NT2/D1 (cell line): ENCODE measurements at regions not wholly inside any gene's neighbourhood (a gene's known extent, or its start where the extent isn't known, plus 50 kb on each side); places are given as distances from the start of the nearest gene placed in this dataset.

ENCODE experiments used
- DNase-seq: peaks from one replicate; pipeline ENCODE4 v3.0.0-alpha.2; 2011; ENCODE audit warnings: low read depth, low spot score
- H3K27me3 ChIP-seq: 2 replicates; pipeline ENCODE4 v1.6.0; 2011; ENCODE audit warnings: mild to moderate bottlenecking; ENCODE audit not compliant: insufficient read length, insufficient read depth
- H3K36me3 ChIP-seq: 2 replicates; pipeline ENCODE4 v1.6.1; 2011; ENCODE audit warnings: mild to moderate bottlenecking, low read length, mixed read lengths; ENCODE audit not compliant: insufficient read depth, insufficient read length
- H3K4me1 ChIP-seq: 2 replicates; pipeline ENCODE4 v1.5.1; 2011; ENCODE audit not compliant: insufficient read depth, insufficient read length
- H3K4me3 ChIP-seq: 2 replicates; pipeline ENCODE4 v1.5.1; 2011; ENCODE audit warnings: low read depth; ENCODE audit not compliant: insufficient read length
- H3K9ac ChIP-seq: 2 replicates; pipeline ENCODE4 v1.6.0; 2011; ENCODE audit warnings: low read depth; ENCODE audit not compliant: insufficient read length
- H3K9me3 ChIP-seq: 2 replicates; pipeline ENCODE4 v1.5.1; 2011; ENCODE audit warnings: mild to moderate bottlenecking, low read length; ENCODE audit not compliant: insufficient read depth
- SUZ12 ChIP-seq: IDR thresholded peaks from 2 replicates; pipeline ENCODE4 v1.6.1; 2011; ENCODE audit not compliant: insufficient read length, insufficient read depth; ENCODE audit errors: extremely low read depth
- YY1 ChIP-seq: IDR thresholded peaks from 2 replicates; pipeline ENCODE4 v1.6.1; 2011; ENCODE audit not compliant: insufficient read length, insufficient read depth
- ZNF274 ChIP-seq: IDR thresholded peaks from 2 replicates; pipeline ENCODE4 v1.6.1; 2011; ENCODE audit warnings: mild to moderate bottlenecking, low read depth, low read length

DNA sequence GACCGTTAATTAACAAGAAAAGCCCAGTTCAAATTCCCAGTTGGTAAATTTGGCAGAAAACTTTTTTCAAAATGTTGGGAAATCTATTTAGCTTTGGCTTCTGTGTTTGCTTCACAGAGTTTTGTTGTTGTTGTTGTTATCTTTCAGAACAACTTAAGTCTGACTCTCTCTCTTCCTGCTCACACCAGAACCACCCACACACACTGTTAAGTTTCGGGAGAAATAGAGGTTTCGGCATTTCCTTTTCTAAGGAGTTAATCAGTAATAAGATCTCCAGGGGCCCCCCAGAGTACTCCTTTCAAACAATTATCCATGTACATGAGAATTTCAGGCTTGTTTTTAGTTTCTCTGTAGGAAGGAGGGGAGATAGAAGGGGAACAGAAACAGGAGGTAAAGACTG, 106.2 kb upstream of the PTCHD1 start:
- H3K9ac ChIP-seq: no peak overlapping the region
- H3K27me3 ChIP-seq: no peaks in the 10 kb centered on the region
- TF ChIP-seq YY1 (no peak), ZNF274 (no peak), SUZ12 (no peak)
- H3K9me3 ChIP-seq: 0 out of 2 replicates have a peak, but pooled peaks cover 4% of the 10 kb centered on the region
- H3K36me3 ChIP-seq: no peaks in the 10 kb centered on the region
- H3K4me3 ChIP-seq: no peak overlapping the region
- peaks cover 4% of the 10 kb centered on the region for H3K4me1 ChIP-seq
- DNase-seq: no peak

- H3K9me3 ChIP-seq: 0 out of 2 replicates have a peak, but pooled peaks cover 4% of the 10 kb centered on the region
- H3K4me3 ChIP-seq: no peak overlapping the region
- H3K27me3 ChIP-seq: no peaks in the 10 kb centered on the region
- TF ChIP-seq YY1 (no peak), ZNF274 (no peak), SUZ12 (no peak)
- no peak overlapping the region for H3K9ac ChIP-seq
- DNase-seq: no peak
- H3K36me3 ChIP-seq: no peaks in the 10 kb centered on the region
- H3K4me1 ChIP-seq: peaks cover 4% of the 10 kb centered on the region
Observed at GRCh38 chrX:23228950-23229448, 105.7 kb upstream of the PTCHD1 start.

DNA sequence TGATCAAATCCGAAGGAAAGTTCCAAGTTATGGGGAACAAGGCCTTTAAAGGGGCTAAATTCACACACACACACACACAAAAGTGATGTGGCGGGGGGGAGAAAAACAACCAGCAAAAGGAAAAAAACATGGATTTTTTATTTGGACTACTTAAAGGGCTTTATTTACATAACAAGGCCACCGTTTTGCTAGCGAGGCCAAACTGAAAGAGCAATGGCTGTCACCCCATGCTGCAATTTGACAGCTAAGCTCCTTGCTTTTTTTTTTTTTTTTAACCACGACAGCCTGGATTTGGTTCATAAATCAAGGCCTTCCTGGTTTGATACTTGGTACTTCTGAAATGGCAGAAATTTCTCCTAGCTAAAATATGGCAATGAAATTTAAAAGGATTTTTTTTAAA, 99.6 kb upstream of the PTCHD1 start:
- DNase-seq: peak; percentile 60
- Histone ChIP-seq H3K9me3 (peaks cover 20% of the 10 kb centered on the region), H3K36me3 (no peaks in the 10 kb centered on the region), H3K27me3 (no peaks in the 10 kb centered on the region), H3K4me1 (no peaks in the 10 kb centered on the region), H3K9ac (no peak overlapping the region), H3K4me3 (no peak overlapping the region)
- TF ChIP-seq YY1 (no peak), SUZ12 (no peak), ZNF274 (no peak)

GRCh38 chrX:23246001-23246400, 88.6 kb upstream of the PTCHD1 start:
- Histone ChIP-seq H3K4me1 (no peaks in the 10 kb centered on the region), H3K27me3 (no peaks in the 10 kb centered on the region), H3K4me3 (no peak overlapping the region), H3K9me3 (no peaks in the 10 kb centered on the region; the same call in 1 of the 2 replicates), H3K9ac (no peak overlapping the region), H3K36me3 (no peaks in the 10 kb centered on the region)
- DNase-seq: no peak
- TF ChIP-seq YY1 (no peak), ZNF274 (no peak), SUZ12 (no peak)

- TF ChIP-seq SUZ12 (no peak), ZNF274 (no peak), YY1 (no peak)
- Histone ChIP-seq H3K36me3 (no peaks in the 10 kb centered on the region), H3K4me1 (no peaks in the 10 kb centered on the region), H3K9me3 (no peaks in the 10 kb centered on the region; the same call in 1 of the 2 replicates), H3K27me3 (no peaks in the 10 kb centered on the region), H3K4me3 (no peak overlapping the region), H3K9ac (no peak overlapping the region)
- no peak for DNase-seq
Observed at GRCh38 chrX:23248187-23248586, 86.5 kb upstream of the PTCHD1 start.

DNA sequence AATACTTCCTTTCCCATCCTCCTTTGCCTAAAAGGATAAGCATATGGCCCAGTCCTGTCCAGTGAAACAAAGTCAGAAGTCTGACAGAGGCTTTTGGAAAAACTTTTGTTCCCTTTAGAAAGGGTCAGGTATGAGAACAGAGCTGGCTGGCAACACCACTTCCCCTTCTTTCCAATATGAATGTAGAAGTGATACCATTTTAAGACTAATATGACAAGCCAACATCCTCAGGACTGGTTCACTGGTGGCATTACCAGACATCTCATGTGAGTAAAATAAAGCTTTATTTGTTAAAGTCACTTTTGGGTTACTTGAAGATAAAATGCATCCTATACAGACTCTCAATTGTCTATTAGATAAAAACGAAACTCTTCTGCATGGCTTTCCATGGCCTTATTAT, 83.6 kb upstream of the PTCHD1 start:
- TF ChIP-seq SUZ12: no peak
- TF ChIP-seq YY1: no peak
- no peak for TF ChIP-seq ZNF274
- no peak overlapping the region for H3K9ac ChIP-seq
- H3K36me3 ChIP-seq: no peaks in the 10 kb centered on the region
- no peak for DNase-seq
- no peak overlapping the region for H3K4me3 ChIP-seq
- H3K9me3 ChIP-seq: no peaks in the 10 kb centered on the region
- no peaks in the 10 kb centered on the region for H3K4me1 ChIP-seq
- H3K27me3 ChIP-seq: no peaks in the 10 kb centered on the region

DNA sequence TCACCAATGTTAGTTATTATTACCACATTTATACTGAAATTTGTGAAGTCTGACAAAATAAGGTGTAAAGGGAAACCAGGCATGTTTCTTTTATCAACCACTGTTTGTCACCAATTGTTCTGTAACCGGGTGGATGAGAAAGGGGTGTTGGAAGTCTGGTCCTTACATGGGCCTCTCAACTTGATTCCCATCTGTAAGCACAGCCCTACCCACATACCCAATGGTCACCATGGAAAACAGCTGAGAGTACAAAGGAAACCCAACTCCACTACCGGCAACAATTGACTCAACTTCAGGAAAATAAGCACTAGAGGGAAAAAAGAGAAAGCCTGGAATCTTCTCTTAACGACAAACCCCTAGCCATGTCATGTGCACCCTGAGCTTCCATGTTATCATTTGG, 70.8 kb upstream of the PTCHD1 start:
- Histone ChIP-seq H3K9ac (no peak overlapping the region), H3K4me1 (no peaks in the 10 kb centered on the region), H3K9me3 (no peaks in the 10 kb centered on the region), H3K36me3 (no peaks in the 10 kb centered on the region), H3K27me3 (no peaks in the 10 kb centered on the region), H3K4me3 (no peak overlapping the region)
- no peak for TF ChIP-seq SUZ12
- no peak for TF ChIP-seq ZNF274
- TF ChIP-seq YY1: no peak
- DNase-seq: no peak

DNA sequence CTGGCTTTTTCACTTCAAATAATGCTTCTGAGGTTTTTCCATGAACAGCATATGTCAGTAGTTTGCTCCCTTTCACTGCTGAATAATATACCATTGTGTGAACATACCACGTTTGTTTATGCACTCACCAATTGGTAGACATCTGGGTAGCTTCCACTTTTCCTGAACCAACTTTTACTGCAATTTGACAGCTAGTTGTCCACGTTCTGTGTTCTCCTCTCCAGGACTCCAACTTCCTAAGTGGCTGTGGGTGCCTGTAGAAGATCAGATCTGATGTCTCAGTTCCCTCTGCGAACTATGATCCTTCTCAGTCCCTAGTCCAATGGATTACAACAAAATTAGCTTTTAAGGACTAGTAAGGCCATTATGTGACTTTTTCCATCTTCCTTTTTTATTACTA, 64.7 kb upstream of the PTCHD1 start:
- TF ChIP-seq SUZ12 (no peak), ZNF274 (no peak), YY1 (no peak)
- no peak overlapping the region for H3K9ac ChIP-seq
- H3K4me3 ChIP-seq: no peak overlapping the region
- H3K27me3 ChIP-seq: no peaks in the 10 kb centered on the region
- no peaks in the 10 kb centered on the region for H3K4me1 ChIP-seq
- no peak for DNase-seq
- no peaks in the 10 kb centered on the region for H3K9me3 ChIP-seq
- H3K36me3 ChIP-seq: no peaks in the 10 kb centered on the region
